Right ventricle myocardium superior (tissue), 1 donor: ENCODE measurements at regions not wholly inside any gene's neighbourhood (a gene's known extent, or its start where the extent isn't known, plus 50 kb on each side); places are given as distances from the start of the nearest gene placed in this dataset.
"Not testable (repeated sequence)": the region's sequence is repeated elsewhere in the genome, so short reads cannot be mapped to it uniquely, and the experiment has no call there.

ENCODE experiments used
- ATAC-seq: fragments of 200-7000 bp; cut with Tn5 transposase; one replicate; pipeline ENCODE4 v1.9.1; 2020; ENCODE audit warnings: mild to moderate bottlenecking; ENCODE audit not compliant: poor library complexity
- DNase-seq: peaks from one replicate; pipeline ENCODE4 v3.0.0-alpha.2; 2020
- intact Hi-C: fragments of 100-400 bp; cut with DNase I; formaldehyde crosslinking; loops from one replicate; pipeline ENCODE4 v1.11.2; 2022
- donor health status: DM: no; HTN: yes; CAD: no; lungs with severe emphysema.

- intact Hi-C loops, result no loop called here
- DNase-seq, result no peak
These were observed 53.5 kb downstream of the PAGE2 start for GRCh38 chrX:55142206-55142918.

GRCh38 chrX:55142919-55143310, 54.1 kb downstream of the PAGE2 start:
- intact Hi-C loops, result no loop called here
- ATAC-seq (no peak), DNase-seq (no peak)

More at GRCh38 chrX:55142206-55142918, 53.5 kb downstream of the PAGE2 start:
- no peak for ATAC-seq

DNA sequence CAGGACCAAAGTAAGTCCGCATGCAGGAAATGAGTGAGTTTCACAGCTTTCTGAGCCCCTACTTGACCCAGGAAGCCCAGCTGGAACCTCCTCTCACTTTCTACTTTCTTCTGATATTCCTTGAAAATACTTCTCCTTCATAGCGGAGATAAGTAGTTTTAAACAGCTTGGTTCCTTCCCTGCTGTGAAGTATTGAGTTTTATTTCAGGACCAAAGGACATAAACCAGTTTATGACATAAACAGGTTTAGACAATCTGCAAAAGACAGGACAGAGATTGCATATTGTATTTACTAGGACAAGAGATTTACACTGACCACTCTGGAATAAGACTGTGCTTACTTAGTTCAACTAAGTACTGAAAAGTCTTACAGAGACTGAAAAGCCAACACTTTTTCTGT, 54.8 kb downstream of the PAGE2 start:
- intact Hi-C loops, result no loop called here
- ATAC-seq (no peak), DNase-seq (no peak)

- ATAC-seq (no peak), DNase-seq (no peak)
- intact Hi-C loops, result no loop called here
These were observed 55.9 kb downstream of the PAGE2 start for GRCh38 chrX:55144697-55145096.

GRCh38 chrX:55149242-55149641, 60.4 kb downstream of the PAGE2 start:
- intact Hi-C loops, result no loop called here
- ATAC-seq, result peak; percentile 12
- DNase-seq, result no peak

DNA sequence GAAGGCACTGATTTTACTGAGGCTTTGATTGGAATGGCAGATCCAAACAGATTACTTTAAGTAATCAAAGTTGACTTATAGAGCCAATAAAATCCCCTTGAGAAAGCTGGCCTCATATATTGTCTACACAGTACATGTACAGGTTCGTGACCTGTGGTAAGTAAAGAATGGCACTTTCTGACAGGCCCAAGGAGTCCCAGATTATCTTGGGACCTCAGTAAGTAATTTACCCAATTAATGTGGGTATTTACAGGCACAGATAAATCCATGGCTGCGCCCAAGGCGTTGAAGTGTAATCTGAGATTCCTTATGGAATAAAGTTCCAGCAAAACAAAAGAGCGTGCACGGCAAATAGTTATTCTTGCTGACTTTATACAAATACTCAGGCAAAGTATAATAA, 62.4 kb downstream of the PAGE2 start:
- intact Hi-C loops, result no loop called here
- DNase-seq, result no peak

DNA sequence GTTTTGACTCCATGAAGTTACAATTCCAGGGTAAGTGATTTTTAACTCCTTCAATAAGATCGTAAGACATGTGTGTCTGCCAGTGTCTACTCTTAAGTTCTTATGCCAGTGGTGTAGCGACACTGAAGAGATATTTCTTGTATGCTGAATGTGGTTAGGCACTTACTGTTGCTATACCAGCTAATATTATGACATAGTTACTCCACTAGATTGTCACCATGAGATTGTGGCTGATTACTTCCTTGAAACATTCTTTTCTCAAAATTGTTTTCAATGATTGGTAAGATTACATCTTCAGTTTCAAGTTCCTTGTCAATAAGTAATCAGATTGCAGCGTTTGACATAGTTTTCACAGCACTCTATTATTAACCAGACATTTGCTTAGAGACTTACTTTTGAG, 60.6 kb upstream of the PAGE5 start:
- DNase-seq (no peak), ATAC-seq (no peak)
- intact Hi-C loops, result no loop called here

More for the DNA sequence above, 62.4 kb downstream of the PAGE2 start:
- no peak for ATAC-seq

DNA sequence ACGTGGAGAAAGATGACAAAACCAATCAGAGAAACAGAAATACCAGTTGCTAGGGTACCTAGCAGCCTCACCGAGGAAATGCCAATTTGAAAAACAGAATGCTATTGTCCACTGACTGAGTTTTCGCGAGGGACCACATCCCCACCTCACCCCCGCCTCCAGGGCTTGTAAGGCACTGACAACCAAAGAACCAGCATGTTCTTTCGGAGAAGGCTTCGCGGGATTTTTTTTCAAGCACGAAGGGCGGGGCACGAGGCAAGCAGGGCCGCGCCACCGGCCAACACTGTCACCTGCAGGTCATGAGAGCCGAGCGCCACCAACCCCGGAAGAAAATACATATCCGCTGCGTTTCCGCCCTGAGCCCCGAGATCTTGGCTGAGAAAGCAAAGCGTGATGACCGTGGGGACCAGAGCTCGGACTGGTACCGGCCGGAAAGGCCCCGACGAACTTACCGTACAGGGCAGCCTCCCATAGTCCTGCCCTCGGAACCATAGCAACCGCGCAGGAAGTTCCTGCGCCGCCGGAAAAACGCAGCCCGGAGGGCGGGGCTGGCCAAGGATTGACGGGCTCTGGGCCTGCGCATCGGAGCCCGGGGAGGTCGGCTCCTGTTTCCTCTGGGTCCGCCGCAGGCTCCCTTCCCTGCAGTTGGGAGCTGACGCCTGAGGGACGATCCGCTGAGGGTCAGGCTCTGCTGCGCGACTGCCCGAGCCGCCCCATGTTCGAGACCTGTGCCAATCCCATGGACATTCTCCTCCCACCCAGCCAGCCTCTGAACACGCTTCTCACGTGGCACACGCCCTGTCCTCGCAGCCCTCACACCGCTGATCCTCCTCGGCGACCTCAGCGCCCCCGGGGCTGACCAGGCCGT, 59.2 kb upstream of the PAGE5 start:
- DNase-seq, result peak; percentile 92
- intact Hi-C loops, result no loop called here
- peak; percentile 100 for ATAC-seq

GRCh38 chrX:55161581-55161980, 58.6 kb upstream of the PAGE5 start:
- no peak for DNase-seq
- no peak for ATAC-seq
- intact Hi-C loops, result no loop called here

DNA sequence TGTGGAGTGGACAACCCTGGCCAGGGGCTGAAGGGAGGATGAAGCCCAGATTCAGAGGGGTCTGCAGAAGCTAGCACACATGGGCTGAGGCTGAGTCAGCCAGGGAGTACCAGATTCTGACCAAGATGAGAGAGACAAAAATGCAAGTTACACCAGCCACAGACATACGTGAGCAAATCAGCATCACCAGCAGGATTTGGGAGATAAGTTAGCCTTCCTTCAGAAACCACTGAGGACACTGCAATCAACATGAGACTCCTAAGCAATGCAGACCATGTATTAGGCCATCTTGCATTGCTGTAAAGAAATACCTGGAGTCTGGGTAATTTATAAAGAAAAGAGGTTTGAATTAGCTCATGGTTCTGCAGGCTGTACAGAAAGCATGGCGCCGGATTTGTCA, 57.0 kb upstream of the PAGE5 start:
- DNase-seq (no peak), ATAC-seq (no peak)
- intact Hi-C loops, result no loop called here

- intact Hi-C loops, DNase-seq, ATAC-seq: not testable (repeated sequence)
These were observed 55.1 kb upstream of the PAGE5 start for GRCh38 chrX:55165026-55165425.

GRCh38 chrX:55167124-55167803, 52.9 kb upstream of the PAGE5 start:
- intact Hi-C loops, result no loop called here
- ATAC-seq (no peak), DNase-seq (no peak)

DNA sequence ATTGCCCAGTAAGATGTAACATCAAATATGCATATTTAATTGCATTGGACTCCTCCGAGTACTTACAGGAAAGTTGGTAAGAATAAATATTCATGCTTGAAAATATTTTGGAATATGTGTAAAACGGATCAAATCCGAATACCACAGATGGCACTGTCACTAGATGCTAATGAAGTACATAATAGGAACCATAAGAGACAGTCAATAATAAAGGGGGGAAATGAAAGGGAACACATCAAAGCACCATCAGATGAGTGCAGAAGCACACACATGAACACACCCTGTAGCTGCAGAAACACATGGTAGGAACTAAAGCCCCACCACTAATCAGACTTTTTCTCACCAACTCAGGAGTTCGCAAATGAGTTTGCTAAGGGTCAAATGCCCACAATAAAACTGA, 52.2 kb upstream of the PAGE5 start:
- DNase-seq, result no peak
- no peak for ATAC-seq
- intact Hi-C loops, result no loop called here

- no peak for ATAC-seq
- DNase-seq, result no peak
- intact Hi-C loops, result no loop called here
These were observed 50.4 kb upstream of the PAGE5 start for GRCh38 chrX:55169782-55170181.
